Trophoblast cell (in vitro differentiated cells and primary cell): ENCODE measurements at regions not wholly inside any gene's neighbourhood (a gene's known extent, or its start where the extent isn't known, plus 50 kb on each side); places are given as distances from the start of the nearest gene placed in this dataset.
"Not testable (repeated sequence)": the region's sequence is repeated elsewhere in the genome, so short reads cannot be mapped to it uniquely, and the experiment has no call there.

Experiments
- DNase-seq, 2 donors: peaks; one replicate each; pipeline ENCODE4 v3.0.0-alpha.2; 2016
- H2AFZ ChIP-seq: 2 replicates; pipeline ENCODE4 v1.6.1; 2013; ENCODE audit warnings: low read length, moderate library complexity, mild to moderate bottlenecking; ENCODE audit not compliant: insufficient read depth, poor library complexity
- H2AK5ac ChIP-seq: 2 replicates; pipeline ENCODE4 v1.6.1; 2013; ENCODE audit warnings: mild to moderate bottlenecking, low read length
- H2BK120ac ChIP-seq: 2 replicates; pipeline ENCODE4 v1.6.1; 2013; ENCODE audit warnings: low read length, mild to moderate bottlenecking, moderate library complexity; ENCODE audit not compliant: insufficient read depth, poor library complexity
- H2BK12ac ChIP-seq: 2 replicates; pipeline ENCODE4 v1.6.1; 2013; ENCODE audit warnings: mild to moderate bottlenecking, low read length, moderate library complexity
- H2BK5ac ChIP-seq: 2 replicates; pipeline ENCODE4 v1.6.1; 2013; ENCODE audit warnings: low read length, low read depth, moderate library complexity, mild to moderate bottlenecking; ENCODE audit not compliant: poor library complexity
- H3K14ac ChIP-seq: 2 replicates; pipeline ENCODE4 v1.6.1; 2013; ENCODE audit warnings: mild to moderate bottlenecking, low read length
- H3K18ac ChIP-seq: 2 replicates; pipeline ENCODE4 v1.6.1; 2013; ENCODE audit warnings: mild to moderate bottlenecking, low read length
- H3K23ac ChIP-seq: 2 replicates; pipeline ENCODE4 v1.6.1; 2013; ENCODE audit warnings: low read length
- H3K27ac ChIP-seq: 2 replicates; pipeline ENCODE4 v1.5.1; 2013; ENCODE audit warnings: low read depth, mild to moderate bottlenecking, inconsistent platforms, low read length, moderate library complexity
- H3K27me3 ChIP-seq: 2 replicates; pipeline ENCODE4 v1.6.1; 2013; ENCODE audit warnings: inconsistent platforms, mild to moderate bottlenecking, low read length, moderate library complexity; ENCODE audit not compliant: insufficient read depth
- H3K36me3 ChIP-seq, 2 experiments: 1 replicate in 1 of 2; 2 replicates in 1 of 2; pipeline ENCODE4 v1.6.1; 2013; ENCODE audit warnings: low read length in 2 of 2, mild to moderate bottlenecking in 2 of 2, moderate library complexity in 1 of 2; ENCODE audit not compliant: insufficient read depth in 2 of 2, control insufficient read depth in 1 of 2
- H3K4ac ChIP-seq: 2 replicates; pipeline ENCODE4 v1.6.1; 2013; ENCODE audit warnings: low read depth, mild to moderate bottlenecking, low read length, moderate library complexity
- H3K4me1 ChIP-seq, 2 experiments: 1 replicate in 1 of 2; 2 replicates in 1 of 2; pipeline ENCODE4 v1.6.1; 2013; ENCODE audit warnings: low read length in 2 of 2, mild to moderate bottlenecking in 2 of 2, moderate library complexity in 1 of 2; ENCODE audit not compliant: insufficient read depth in 2 of 2, control insufficient read depth in 1 of 2
- H3K4me2 ChIP-seq: 2 replicates; pipeline ENCODE4 v1.6.1; 2013; ENCODE audit warnings: inconsistent platforms, mild to moderate bottlenecking, low read length, moderate library complexity
- H3K4me3 ChIP-seq: 2 replicates; pipeline ENCODE4 v1.5.1; 2013; ENCODE audit warnings: mild to moderate bottlenecking, low read depth, low read length, inconsistent platforms
- H3K79me1 ChIP-seq: one replicate; pipeline ENCODE4 v1.6.1; 2013; ENCODE audit warnings: low read length
- H3K79me2 ChIP-seq: 2 replicates; pipeline ENCODE4 v1.6.1; 2013; ENCODE audit warnings: low read length, mild to moderate bottlenecking; ENCODE audit not compliant: control insufficient read depth, insufficient read depth, poor library complexity
- H3K9ac ChIP-seq: 2 replicates; pipeline ENCODE4 v1.6.1; 2013; ENCODE audit warnings: mild to moderate bottlenecking, low read length
- H3K9me3 ChIP-seq: 2 replicates; pipeline ENCODE4 v1.6.1; 2013; ENCODE audit warnings: low read depth, mild to moderate bottlenecking, control low read depth, inconsistent platforms, low read length; ENCODE audit not compliant: insufficient read depth
- H4K12ac ChIP-seq: 2 replicates; pipeline ENCODE4 v1.6.1; 2013; ENCODE audit warnings: low read depth, mild to moderate bottlenecking, low read length, moderate library complexity
- H4K8ac ChIP-seq: 2 replicates; pipeline ENCODE4 v1.6.1; 2013; ENCODE audit warnings: low read depth, mild to moderate bottlenecking, low read length, moderate library complexity
- H4K91ac ChIP-seq: one replicate; pipeline ENCODE4 v1.6.1; 2013; ENCODE audit warnings: low read depth, mild to moderate bottlenecking, low read length, moderate library complexity
- WGBS: extraction: QIAGEN DNeasy Blood & Tissue Kit; methylation state at CpG from one replicate; pipeline ENCODE4 v1.1.7; 2013; ENCODE audit warnings: missing lambda C conversion rate; ENCODE audit not compliant: insufficient read length, insufficient coverage; ENCODE audit errors: extremely low coverage; 5-methylcytosine and 5-hydroxymethylcytosine counted together

DNA sequence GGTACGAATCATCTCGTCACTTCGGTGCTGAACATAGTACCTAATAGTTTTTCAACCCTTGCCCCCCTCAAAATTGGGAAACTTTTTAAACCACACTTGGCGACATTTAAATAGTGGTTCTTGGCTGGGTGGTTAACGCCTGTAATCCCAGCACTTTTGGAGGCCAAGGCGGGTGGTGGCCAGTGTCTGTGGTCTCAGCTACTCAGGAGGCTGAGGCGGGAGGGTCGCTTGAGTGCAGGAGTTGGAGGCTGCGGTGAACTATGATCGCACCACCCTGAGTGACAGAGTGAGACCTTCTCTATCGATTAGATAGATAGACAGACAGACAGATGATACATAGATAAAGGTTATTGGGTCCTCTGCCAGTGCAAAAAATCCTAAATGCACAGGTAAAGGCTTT, 55.5 kb upstream of the RASAL2 start:
- no CpG with 5 or more reads among the region's 11 CpGs for WGBS
- H2AFZ ChIP-seq: no peak overlapping the region

DNA sequence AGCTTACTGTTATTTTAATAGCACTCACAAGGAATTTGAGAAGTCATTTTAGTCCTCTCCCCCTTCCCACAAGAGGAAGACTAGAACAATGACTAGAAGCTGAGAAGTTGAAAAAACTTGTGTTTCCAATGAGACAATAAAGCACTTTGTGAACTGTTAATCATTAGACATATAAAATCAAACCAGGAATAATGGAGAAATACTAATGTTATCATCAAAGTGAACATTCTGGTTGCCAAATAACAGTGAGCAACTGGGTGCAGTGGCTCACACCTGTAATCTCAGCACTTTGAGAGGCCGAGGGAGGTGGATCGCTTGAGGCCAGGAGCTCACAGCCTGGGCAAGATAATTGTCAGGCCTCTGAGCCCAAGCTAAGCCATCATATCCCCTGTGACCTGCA, 54.0 kb upstream of the RASAL2 start:
- no peak overlapping the region for H4K91ac ChIP-seq
- no peak overlapping the region for H2BK5ac ChIP-seq
- no peaks in the 10 kb centered on the region for H3K79me2 ChIP-seq
- DNase-seq: no peak
- H3K4me2 ChIP-seq: no peak overlapping the region
- peaks cover 4% of the 10 kb centered on the region for H3K79me1 ChIP-seq
- no peak overlapping the region for H3K14ac ChIP-seq
- no peak overlapping the region for H2BK120ac ChIP-seq
- H2AFZ ChIP-seq: no peak overlapping the region
- H4K8ac ChIP-seq: no peak overlapping the region
- no peak overlapping the region for H4K12ac ChIP-seq
- peaks cover 0 to 3% of the 10 kb centered on the region in 2 experiments for H3K4me1 ChIP-seq
- no peak overlapping the region for H3K27ac ChIP-seq
- H2BK12ac ChIP-seq: no peak overlapping the region
- no peak overlapping the region for H2AK5ac ChIP-seq
- H3K36me3 ChIP-seq: no peaks in the 10 kb centered on the region
- H3K23ac ChIP-seq: no peak overlapping the region
- H3K9me3 ChIP-seq: no peaks in the 10 kb centered on the region
- H3K4ac ChIP-seq: no peak overlapping the region
- H3K9ac ChIP-seq: no peak overlapping the region
- no peaks in the 10 kb centered on the region for H3K27me3 ChIP-seq
- H3K4me3 ChIP-seq: no peak overlapping the region
- WGBS: no CpG with 5 or more reads among the region's 2 CpGs
- no peak overlapping the region for H3K18ac ChIP-seq

More for the DNA sequence above, 55.5 kb upstream of the RASAL2 start:
- H2AK5ac ChIP-seq: no peak overlapping the region
- H3K14ac ChIP-seq: no peak overlapping the region
- no peak overlapping the region for H4K12ac ChIP-seq
- peaks cover 0 to 3% of the 10 kb centered on the region in 2 experiments for H3K4me1 ChIP-seq
- H3K4me3 ChIP-seq: no peak overlapping the region
- H2BK12ac ChIP-seq: no peak overlapping the region
- H4K91ac ChIP-seq: no peak overlapping the region
- no peak overlapping the region for H3K23ac ChIP-seq
- no peaks in the 10 kb centered on the region for H3K79me2 ChIP-seq
- no peaks in the 10 kb centered on the region for H3K27me3 ChIP-seq
- H3K36me3 ChIP-seq: no peaks in the 10 kb centered on the region
- no peak overlapping the region for H3K4ac ChIP-seq
- no peaks in the 10 kb centered on the region for H3K9me3 ChIP-seq
- no peak overlapping the region for H2BK5ac ChIP-seq
- no peak overlapping the region for H3K4me2 ChIP-seq
- H3K9ac ChIP-seq: no peak overlapping the region
- H2BK120ac ChIP-seq: no peak overlapping the region
- H3K27ac ChIP-seq: no peak overlapping the region
- H3K79me1 ChIP-seq: peaks cover 4% of the 10 kb centered on the region
- DNase-seq: no peak
- H3K18ac ChIP-seq: no peak overlapping the region
- peak overlapping the region; percentile 7 for H4K8ac ChIP-seq

DNA sequence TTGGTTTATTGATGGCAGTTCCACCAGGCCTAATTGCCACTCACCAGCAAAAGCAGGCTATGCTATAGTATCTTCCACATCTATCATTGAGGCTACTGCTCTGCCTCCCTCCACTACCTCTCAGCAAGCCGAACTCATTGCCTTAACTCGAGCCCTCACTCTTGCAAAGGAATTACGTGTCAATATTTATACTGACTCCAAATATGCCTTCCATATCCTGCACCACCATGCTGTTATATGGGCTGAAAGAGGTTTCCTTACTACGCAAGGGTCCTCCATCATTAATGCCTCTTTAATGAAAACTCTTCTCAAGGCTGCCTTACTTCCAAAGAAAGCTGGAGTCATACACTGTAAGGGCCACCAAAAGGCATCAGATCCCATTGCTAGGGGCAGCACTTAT, 50.0 kb upstream of the RASAL2 start:
- not testable (repeated sequence) for H3K79me1 ChIP-seq, DNase-seq, H4K8ac ChIP-seq, H4K91ac ChIP-seq, H3K4ac ChIP-seq, H3K14ac ChIP-seq, H2AK5ac ChIP-seq, H3K9me3 ChIP-seq, H3K4me1 ChIP-seq, H3K36me3 ChIP-seq, H2BK5ac ChIP-seq, H3K18ac ChIP-seq, H3K4me2 ChIP-seq, H3K4me3 ChIP-seq, H3K79me2 ChIP-seq, H2BK120ac ChIP-seq, H3K9ac ChIP-seq, H3K27me3 ChIP-seq, H2BK12ac ChIP-seq, H3K23ac ChIP-seq, H4K12ac ChIP-seq, H3K27ac ChIP-seq, H2AFZ ChIP-seq
- WGBS: no CpG with 5 or more reads among the region's 4 CpGs
